Panc1 (cell line): ENCODE measurements at regions not wholly inside any gene's neighbourhood (a gene's known extent, or its start where the extent isn't known, plus 50 kb on each side); places are given as distances from the start of the nearest gene placed in this dataset.

ENCODE experiments used
- ATAC-seq: fragments of 200-7000 bp; cut with Tn5 transposase; 2 replicates; pipeline ENCODE4 v1.9.1; 2020; ENCODE audit warnings: mild to moderate bottlenecking, moderate library complexity
- BruUV-seq: library from RNA; stranded (reverse); fragments of 400-500 nt; replicated peaks from 2 replicates; lab custom pipeline; 2021; lab: Mats Ljungman, UMichigan
- CTCF ChIA-PET: fragments of 300-600 bp; sonication (Branson Sonifier 250); formaldehyde crosslinking; loops from one replicate; lab custom pipeline; 2022; ENCODE audit warnings: antibody characterized with exemption; lab: Charles Lee
- POLR2A ChIA-PET: fragments of 300-600 bp; sonication (Branson Sonifier 250); formaldehyde crosslinking; loops from one replicate; lab custom pipeline; 2022; ENCODE audit warnings: antibody characterized with exemption; lab: Charles Lee
- DNase-seq: peaks from one replicate; pipeline ENCODE4 v3.0.0-alpha.2; 2010; ENCODE audit warnings: low read depth, low spot score
- H3K27ac ChIP-seq: 2 replicates; pipeline ENCODE4 v1.5.1; 2011; ENCODE audit warnings: mild to moderate bottlenecking, low read length, inconsistent platforms
- H3K27me3 ChIP-seq: fragments of 200-500 bp; sonication (Bioruptor generic); 2 replicates; pipeline ENCODE4 v1.6.0; 2014; ENCODE audit warnings: low read length, inconsistent platforms; ENCODE audit not compliant: control insufficient read depth, insufficient read depth
- H3K36me3 ChIP-seq: fragments of 200-500 bp; sonication (Bioruptor generic); 2 replicates; pipeline ENCODE4 v1.5.1; 2014; ENCODE audit warnings: inconsistent platforms, mild to moderate bottlenecking, low read length, moderate library complexity; ENCODE audit not compliant: control insufficient read depth, insufficient read depth
- H3K4me1 ChIP-seq: 2 replicates; pipeline ENCODE4 v1.5.1; 2011; ENCODE audit warnings: inconsistent platforms, mild to moderate bottlenecking, low read length, moderate library complexity; ENCODE audit not compliant: control insufficient read depth, insufficient read depth
- H3K4me3 ChIP-seq, 2 experiments: 2 replicates each; pipeline ENCODE4 v1.5.1; 2011 to 2012; ENCODE audit warnings: low read depth in 2 of 2, low read length in 2 of 2, mild to moderate bottlenecking in 2 of 2, inconsistent platforms in 1 of 2, moderate library complexity in 1 of 2
- H3K9me3 ChIP-seq: fragments of 200-500 bp; sonication (Bioruptor generic); 2 replicates; pipeline ENCODE4 v1.5.1; 2014; ENCODE audit warnings: low read depth, mild to moderate bottlenecking, inconsistent platforms, low read length, moderate library complexity; ENCODE audit not compliant: control insufficient read depth, insufficient read depth
- POLR2AphosphoS5 ChIP-seq: IDR thresholded peaks from 2 replicates; pipeline ENCODE4 v1.6.1; 2012; ENCODE audit warnings: mild to moderate bottlenecking, low read depth, low read length, moderate library complexity
- REST ChIP-seq, 2 experiments: IDR thresholded peaks; 2 replicates each; pipeline ENCODE4 v1.6.1; 2011 to 2012; ENCODE audit warnings: low read depth in 2 of 2, control low read depth in 1 of 2, low read length in 1 of 2, mild to moderate bottlenecking in 1 of 2, moderate library complexity in 1 of 2; ENCODE audit not compliant: insufficient read depth in 1 of 2
- SIN3A ChIP-seq: IDR thresholded peaks from 2 replicates; pipeline ENCODE4 v1.6.1; 2012; ENCODE audit warnings: low read depth, mild to moderate bottlenecking, low read length, moderate library complexity, borderline replicate concordance; ENCODE audit not compliant: insufficient read depth
- in situ Hi-C: cut with HindIII; loops from 2 replicates; pipeline ENCODE4 v1.10.0; 2016; ENCODE audit warnings: low sequenced_read_pairs, low pct_unique_long_range_greater_than_20kb
- intact Hi-C: fragments of 100-400 bp; cut with micrococcal nuclease; formaldehyde crosslinking; loops from one replicate; pipeline ENCODE4 v1.10.0; 2022; ENCODE audit not compliant: unreplicated experiment
- TF ChIP-seq, protein P1 (sequence below): fragments of 450-650 bp; IDR thresholded peaks from 2 replicates; pipeline ENCODE4 v1.5.1; 2017; ENCODE audit warnings: mild to moderate bottlenecking

- TF ChIP-seq POLR2AphosphoS5 (no peak), REST (IDR thresholded peaks at IDR 0.05; ENCODE audit: insufficient read depth in 1 of 2, low read depth in 2 of 2, low read length in 1 of 2) (no peak)
- CTCF ChIA-PET, result no interaction called here
- DNase-seq, result no peak
- in situ Hi-C loops, result no loop called here
- BruUV-seq, result no TSS peak
- intact Hi-C loops, result no loop called here
- no peaks in the 10 kb centered on the region for H3K9me3 ChIP-seq
- no peaks in the 10 kb centered on the region for H3K4me1 ChIP-seq
- no peak overlapping the region for H3K27ac ChIP-seq
- POLR2A ChIA-PET, result no interaction called here
- H3K36me3 ChIP-seq, result no peaks in the 10 kb centered on the region; the same call in 1 of the 2 replicates
- no peak overlapping the region for H3K4me3 ChIP-seq
- H3K27me3 ChIP-seq, result no peaks in the 10 kb centered on the region
- no peak for ATAC-seq
Measured at GRCh38 chr14:98614741-98615140, 657.3 kb downstream of the BCL11B start.

DNA sequence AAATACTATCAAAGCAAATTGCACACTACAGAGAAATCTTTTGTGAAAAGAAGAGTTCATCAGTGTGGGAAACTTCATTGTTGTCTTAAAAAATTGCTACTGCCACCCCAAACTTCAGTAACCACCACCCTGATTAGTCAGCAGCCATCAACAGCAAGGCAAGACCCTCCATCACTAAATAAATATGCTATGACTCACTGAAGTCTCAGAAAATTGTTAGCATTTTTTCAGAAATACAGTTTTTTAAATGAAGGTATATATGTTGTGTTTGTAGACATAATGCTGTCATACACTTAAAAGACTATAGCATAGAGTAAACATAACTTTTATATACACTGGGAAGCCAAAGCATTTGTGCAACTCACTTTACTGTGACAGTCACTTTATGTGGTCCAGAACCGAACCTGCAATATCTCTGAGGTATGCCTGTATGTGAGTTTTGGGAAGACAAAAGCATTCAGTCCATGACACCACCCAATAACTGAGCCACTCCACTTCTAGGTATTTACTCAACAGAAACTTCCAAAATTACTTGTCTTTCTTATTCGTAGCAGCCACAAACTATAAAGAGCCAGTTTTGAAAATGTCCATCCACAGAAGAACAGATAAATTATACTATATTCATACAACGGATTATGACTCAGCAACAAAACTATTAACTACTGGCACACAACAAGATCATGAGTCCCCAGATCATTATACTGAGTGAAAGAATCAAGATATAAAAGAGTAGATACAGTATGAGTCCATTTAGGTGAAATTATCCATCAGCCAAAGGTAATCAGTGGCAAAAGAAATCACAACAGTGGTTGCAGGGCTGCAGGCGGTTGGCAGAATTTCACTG lies 649.6 kb downstream of the BCL11B start:
- intact Hi-C loops, result no loop called here
- DNase-seq, result no peak

More for the DNA sequence above, 649.6 kb downstream of the BCL11B start:
- no peaks in the 10 kb centered on the region for H3K9me3 ChIP-seq
- TF ChIP-seq SIN3A, result no peak
- TF ChIP-seq, protein P1, sequence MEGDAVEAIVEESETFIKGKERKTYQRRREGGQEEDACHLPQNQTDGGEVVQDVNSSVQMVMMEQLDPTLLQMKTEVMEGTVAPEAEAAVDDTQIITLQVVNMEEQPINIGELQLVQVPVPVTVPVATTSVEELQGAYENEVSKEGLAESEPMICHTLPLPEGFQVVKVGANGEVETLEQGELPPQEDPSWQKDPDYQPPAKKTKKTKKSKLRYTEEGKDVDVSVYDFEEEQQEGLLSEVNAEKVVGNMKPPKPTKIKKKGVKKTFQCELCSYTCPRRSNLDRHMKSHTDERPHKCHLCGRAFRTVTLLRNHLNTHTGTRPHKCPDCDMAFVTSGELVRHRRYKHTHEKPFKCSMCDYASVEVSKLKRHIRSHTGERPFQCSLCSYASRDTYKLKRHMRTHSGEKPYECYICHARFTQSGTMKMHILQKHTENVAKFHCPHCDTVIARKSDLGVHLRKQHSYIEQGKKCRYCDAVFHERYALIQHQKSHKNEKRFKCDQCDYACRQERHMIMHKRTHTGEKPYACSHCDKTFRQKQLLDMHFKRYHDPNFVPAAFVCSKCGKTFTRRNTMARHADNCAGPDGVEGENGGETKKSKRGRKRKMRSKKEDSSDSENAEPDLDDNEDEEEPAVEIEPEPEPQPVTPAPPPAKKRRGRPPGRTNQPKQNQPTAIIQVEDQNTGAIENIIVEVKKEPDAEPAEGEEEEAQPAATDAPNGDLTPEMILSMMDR, result no peak
- no peak for TF ChIP-seq REST (IDR thresholded peaks at IDR 0.05; ENCODE audit: insufficient read depth in 1 of 2, low read depth in 2 of 2, low read length in 1 of 2)
- no peaks in the 10 kb centered on the region; the same call in 1 of the 2 replicates for H3K36me3 ChIP-seq
- POLR2A ChIA-PET, result no interaction called here
- H3K4me1 ChIP-seq, result no peaks in the 10 kb centered on the region
- no TSS peak for BruUV-seq
- in situ Hi-C loops, result no loop called here
- H3K27ac ChIP-seq, result no peak overlapping the region
- H3K27me3 ChIP-seq, result no peaks in the 10 kb centered on the region
- no peak overlapping the region for H3K4me3 ChIP-seq
- ATAC-seq, result no peak
- CTCF ChIA-PET, result no interaction called here
